ENCODE measurements at regions not wholly inside any gene's neighbourhood (a gene's known extent, or its start where the extent isn't known, plus 50 kb on each side); places are given as distances from the start of the nearest gene placed in this dataset.

DNA sequence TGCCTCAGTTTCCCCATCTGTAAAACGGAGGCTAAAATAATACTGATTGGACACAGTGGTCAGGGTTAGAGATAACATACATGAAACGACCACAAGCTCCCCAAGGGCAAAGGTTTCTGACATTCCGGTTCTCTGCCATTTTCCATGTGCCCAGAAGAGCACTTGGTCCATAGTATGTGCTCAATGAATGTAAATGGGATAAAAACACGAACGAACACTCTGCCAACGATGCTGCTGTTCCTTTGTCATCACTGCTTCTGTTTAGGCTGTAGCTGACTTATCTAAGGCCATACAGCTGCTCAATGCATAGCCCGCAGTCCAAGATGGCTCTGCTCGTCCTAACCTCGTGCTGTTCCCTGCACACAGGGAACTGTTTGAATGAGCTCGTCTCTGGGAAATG is 102.0 kb downstream of the RMI2 start:
- DNase-seq: no peak

GRCh38 chr16:11447836-11448235 is 102.6 kb downstream of the RMI2 start:
- no peak for DNase-seq

DNA sequence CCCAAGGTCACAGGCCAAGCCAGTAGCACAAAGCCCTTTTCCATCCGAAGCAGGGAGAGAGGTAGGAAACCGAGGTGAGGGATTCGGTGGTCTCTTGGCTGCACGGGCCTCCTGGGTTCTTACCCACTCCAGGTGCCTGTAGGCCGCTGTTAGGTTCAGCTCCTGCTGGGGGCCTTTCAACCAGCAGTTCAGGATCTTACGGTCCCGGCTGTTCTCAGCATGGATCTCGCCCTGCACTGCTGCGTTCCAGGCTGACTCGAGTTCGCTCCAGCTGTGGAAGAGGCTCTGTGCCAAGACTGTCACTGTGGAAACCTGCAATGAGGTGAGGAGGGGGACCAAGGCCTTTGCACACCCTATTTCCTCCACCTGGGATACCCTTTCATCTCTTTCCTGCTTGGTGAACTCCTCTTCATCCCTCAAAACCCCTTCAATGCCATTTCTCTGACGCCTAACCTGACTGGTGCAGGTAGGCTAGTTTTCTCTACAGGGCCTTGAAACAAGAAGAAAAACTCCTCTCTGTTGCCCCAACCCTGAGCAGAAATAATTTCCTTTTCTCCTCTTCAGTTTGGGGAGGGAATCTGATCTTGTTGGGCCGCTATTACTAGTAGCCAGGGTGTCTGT is 103.6 kb downstream of the RMI2 start:
- no peak for DNase-seq

GRCh38 chr16:11449716-11450115 is 104.5 kb downstream of the RMI2 start:
- no peak for DNase-seq

GRCh38 chr16:11450136-11450535 is 104.9 kb downstream of the RMI2 start:
- no peak for DNase-seq

GRCh38 chr16:11452298-11452697 is 107.0 kb downstream of the RMI2 start:
- no peak for DNase-seq

- no peak for DNase-seq
Observed at GRCh38 chr16:11452746-11453389, 107.6 kb downstream of the RMI2 start.

DNA sequence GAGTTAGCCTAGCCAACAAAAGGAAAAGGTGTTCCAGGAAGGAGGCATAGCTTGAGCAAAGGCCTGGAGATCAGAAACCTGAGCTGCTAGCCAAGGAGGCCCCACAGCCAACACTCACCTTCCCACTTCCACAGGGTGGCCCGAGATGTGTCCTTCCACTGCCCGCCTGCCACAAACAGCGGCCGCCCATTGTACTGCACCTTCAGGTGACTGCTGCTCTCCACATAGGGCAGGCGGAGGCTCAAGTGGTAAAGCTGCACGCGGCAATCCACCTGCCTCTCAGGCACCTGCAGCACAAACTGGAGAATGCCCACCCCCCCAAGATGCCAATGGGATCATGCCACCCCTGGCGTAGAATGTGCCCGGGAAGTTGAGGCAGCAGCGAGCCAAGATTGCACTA is 111.5 kb downstream of the RMI2 start:
- DNase-seq: no peak

GRCh38 chr16:11459722-11460121 is 114.5 kb downstream of the RMI2 start:
- DNase-seq: no peak

- no peak for DNase-seq
Observed at GRCh38 chr16:11460820-11461594, 115.7 kb downstream of the RMI2 start.

DNA sequence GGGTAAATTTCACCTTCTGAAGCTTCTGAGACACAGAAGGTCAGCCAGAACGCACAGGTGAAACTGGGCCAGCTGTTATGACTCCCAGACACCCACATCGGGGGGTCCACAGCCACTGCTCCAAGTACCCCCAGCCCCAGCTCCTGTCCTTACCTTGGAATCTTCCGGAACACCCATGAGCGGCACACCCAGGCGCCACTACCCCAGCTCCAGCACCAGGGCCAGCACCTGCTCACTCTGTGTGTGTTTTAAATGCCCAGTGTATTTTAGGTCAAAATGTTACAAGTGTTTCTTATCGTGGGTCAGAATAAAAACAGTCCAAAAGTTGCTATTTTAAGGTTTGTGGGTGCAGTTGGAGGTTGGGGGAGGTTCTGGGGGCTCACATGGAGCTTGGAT is 116.3 kb downstream of the RMI2 start:
- DNase-seq: no peak

DNA sequence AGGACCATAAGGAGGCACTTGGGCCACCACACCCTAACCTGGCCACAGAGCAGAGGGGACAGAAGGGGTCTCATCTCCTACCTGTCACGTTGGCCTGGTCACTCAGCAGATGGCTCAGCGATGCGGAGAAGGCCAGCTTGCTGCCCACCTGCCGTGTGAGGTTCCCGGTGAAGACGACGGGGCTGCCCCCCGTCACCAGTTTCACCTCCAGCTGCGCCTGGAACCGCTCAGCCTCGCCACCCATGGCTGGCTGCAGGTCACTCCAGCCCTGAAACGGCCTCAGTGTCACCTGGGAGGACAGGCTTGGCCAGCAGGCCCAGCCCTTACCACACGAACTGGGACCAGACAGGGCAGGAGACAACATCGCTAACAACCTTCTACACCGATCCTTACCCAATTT is 116.8 kb downstream of the RMI2 start:
- DNase-seq: no peak

GRCh38 chr16:11462861-11463260 is 117.6 kb downstream of the RMI2 start:
- DNase-seq: no peak

- DNase-seq: no peak
Observed at GRCh38 chr16:11464241-11464640, 119.0 kb downstream of the RMI2 start.

DNA sequence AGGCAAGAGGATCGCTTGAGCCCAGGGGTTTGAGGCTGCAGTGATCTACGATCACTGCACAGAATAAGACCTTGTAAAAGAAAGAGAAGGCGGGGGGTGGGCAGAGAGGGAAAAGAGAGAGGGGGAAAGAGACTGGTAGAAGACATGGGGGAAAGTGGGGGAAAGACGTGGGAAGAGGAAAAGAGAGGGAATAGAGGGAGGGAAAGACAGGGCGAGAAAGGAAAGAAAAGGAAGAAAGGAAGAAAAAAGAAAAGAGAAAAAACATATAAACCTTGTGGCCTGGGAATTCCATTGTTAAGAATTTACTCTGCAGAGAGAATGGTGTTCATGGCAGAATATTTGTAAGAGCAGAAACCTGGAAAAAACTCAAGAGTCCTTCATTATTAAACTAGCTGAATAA is 120.4 kb downstream of the RMI2 start:
- DNase-seq: no peak

GRCh38 chr16:11470676-11471415 is 115.9 kb downstream of the LITAF start:
- DNase-seq: no peak

DNA sequence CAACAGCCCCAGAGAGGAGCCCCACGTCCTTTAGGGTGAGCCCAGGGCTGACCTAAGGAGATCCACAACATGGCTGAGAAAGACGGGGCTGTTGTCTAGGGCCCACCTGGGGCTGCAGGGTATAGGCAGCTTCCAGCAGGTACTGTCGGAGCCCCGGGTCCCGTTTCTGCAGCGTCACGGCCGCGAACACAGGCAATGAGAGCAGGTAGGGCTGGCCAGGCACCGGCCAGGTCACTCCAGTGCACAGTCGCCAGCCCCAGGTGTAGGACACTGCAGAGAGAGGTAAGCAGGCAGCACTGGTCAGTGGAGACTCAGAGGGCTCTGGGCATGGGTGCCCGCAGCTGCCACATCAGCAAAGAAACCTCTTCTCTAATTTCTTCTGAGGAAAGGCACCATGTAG is 115.2 kb downstream of the LITAF start:
- no peak for DNase-seq

DNA sequence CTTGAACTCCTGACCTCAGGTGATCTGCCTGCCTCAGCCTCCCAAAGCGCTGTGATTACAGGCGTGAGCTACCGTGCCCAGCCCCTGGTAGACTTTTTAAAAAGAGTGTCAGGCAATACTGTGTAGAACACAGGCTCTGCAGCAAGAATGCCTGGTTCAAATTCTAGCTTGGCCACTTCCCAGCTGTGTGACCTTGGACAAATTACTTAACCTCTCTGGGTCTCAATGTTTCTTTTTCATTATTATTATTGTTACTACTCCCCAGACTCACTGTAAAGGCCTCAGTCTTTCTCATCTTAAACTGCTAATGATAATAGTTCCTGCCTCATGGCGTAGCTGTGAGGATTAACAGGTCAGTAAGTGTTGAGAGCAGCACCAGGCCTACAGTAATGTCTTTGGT is 114.3 kb downstream of the LITAF start:
- DNase-seq: no peak

GRCh38 chr16:11472851-11473250 is 113.9 kb downstream of the LITAF start:
- DNase-seq: no peak

GRCh38 chr16:11473728-11474127 is 113.0 kb downstream of the LITAF start:
- no peak for DNase-seq

DNA sequence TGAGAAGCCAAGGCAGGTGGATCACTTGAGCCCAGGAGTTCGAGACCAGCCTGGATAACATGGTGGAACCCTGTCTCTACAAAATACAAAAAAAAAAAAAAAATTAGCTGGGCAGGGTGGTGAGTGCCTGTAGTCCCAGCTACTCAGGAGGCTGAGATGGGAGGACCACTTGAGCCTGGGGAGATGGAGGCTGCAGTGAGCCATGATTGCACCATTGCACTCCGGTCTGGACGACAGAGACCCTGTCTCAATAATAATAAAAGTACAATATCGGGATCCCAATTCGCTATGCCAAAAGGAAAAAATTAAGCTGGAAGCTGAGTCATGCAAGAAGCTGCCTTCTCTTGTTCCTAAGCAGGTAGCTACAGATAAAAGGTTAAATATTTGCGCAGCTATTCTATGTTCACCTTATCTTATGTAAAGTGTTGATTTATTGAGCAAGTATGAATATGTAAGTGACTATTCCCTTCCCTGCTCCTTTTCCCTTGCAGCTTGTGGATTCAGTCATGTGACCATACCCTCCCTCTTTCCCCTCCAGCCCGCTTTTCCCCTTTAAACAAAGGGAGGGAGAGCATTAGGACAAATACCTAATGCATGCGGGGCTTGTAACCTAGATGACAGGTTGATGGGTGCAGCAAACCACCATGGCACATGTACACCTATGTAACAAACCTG is 112.0 kb downstream of the LITAF start:
- DNase-seq: no peak

DNA sequence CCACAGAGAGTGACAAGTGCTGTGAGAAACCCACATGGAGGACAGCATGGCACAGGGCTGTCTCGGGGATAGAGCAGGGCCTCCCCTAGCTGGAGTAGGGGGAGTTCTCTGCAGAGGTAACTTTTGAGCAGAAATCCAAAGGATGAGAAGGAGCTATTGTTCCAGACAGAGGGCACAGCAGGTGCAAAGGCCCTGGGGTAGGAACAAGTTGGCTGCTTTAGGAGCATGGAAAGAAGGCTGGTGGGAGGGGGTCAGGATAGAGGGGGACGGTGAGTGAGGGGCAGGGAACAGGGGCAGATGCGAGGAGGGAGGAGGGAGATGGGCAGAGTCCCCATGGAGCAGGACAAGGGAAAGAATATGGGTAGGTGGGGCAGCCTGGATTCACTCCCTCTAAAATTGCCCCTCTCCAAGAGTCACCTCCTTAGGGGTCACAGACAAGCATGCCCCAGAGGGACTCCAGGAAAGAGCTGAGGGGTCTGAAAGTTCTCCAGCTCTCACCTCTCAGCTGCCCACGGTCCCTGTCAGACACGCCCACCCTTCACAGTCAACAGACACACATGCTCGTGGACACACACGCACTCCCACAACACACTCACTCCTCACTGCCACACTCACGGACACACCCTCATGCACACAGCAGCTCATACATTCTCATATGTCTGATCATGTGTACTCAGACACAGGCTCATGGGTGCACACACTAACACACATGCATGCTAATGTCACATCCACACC is 110.7 kb downstream of the LITAF start:
- DNase-seq: no peak

All from activated T-cell treated with anti-CD3 and anti-CD28 coated beads, Interleukin-2, amount 50 U/mL, for 48 hours (primary cell).